Neural progenitor cell (in vitro differentiated cells): ENCODE measurements at regions not wholly inside any gene's neighbourhood (a gene's known extent, or its start where the extent isn't known, plus 50 kb on each side); places are given as distances from the start of the nearest gene placed in this dataset.

Experiments
- EZH2phosphoT487 ChIP-seq: fragments of 200-600 bp; sonication (generic); IDR thresholded peaks from 2 replicates; pipeline ENCODE4 v1.6.1; 2017; ENCODE audit warnings: antibody characterized with exemption
- TF ChIP-seq, protein P1 (sequence below): fragments of 200-600 bp; sonication (generic); IDR thresholded peaks from 2 replicates; pipeline ENCODE4 v1.5.1; 2017; ENCODE audit warnings: antibody characterized with exemption, mild to moderate bottlenecking

DNA sequence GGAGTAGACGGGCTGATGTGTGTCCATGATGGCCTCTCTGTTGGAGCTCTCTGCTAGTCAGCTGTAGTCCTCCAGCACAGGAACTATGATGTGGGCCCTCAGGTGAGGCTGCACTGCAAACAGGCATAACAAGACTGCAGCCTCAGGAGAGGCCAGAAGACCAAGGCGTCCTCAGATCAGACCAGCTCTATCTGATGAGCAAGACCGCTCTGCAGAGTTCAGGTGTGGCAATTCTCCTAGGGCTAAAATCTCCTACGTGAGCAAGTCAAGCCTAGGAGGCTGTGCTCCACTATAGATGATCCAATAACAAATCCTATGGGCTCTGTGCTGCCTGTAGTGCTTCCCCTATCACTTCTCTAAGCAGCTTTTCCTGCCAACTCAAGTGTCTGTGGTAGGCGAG is 633.4 kb upstream of the SYNCRIP start:
- TF ChIP-seq, protein P1, sequence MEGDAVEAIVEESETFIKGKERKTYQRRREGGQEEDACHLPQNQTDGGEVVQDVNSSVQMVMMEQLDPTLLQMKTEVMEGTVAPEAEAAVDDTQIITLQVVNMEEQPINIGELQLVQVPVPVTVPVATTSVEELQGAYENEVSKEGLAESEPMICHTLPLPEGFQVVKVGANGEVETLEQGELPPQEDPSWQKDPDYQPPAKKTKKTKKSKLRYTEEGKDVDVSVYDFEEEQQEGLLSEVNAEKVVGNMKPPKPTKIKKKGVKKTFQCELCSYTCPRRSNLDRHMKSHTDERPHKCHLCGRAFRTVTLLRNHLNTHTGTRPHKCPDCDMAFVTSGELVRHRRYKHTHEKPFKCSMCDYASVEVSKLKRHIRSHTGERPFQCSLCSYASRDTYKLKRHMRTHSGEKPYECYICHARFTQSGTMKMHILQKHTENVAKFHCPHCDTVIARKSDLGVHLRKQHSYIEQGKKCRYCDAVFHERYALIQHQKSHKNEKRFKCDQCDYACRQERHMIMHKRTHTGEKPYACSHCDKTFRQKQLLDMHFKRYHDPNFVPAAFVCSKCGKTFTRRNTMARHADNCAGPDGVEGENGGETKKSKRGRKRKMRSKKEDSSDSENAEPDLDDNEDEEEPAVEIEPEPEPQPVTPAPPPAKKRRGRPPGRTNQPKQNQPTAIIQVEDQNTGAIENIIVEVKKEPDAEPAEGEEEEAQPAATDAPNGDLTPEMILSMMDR, result no peak
- no peak for TF ChIP-seq EZH2phosphoT487
